GM19240 (cell line): ENCODE measurements at regions not wholly inside any gene's neighbourhood (a gene's known extent, or its start where the extent isn't known, plus 50 kb on each side); places are given as distances from the start of the nearest gene placed in this dataset.
"Not testable (repeated sequence)": the region's sequence is repeated elsewhere in the genome, so short reads cannot be mapped to it uniquely, and the experiment has no call there.

Experiments used
- DNase-seq: peaks from one replicate; pipeline ENCODE4 v3.0.0; 2011; ENCODE audit warnings: low spot score; ENCODE audit not compliant: insufficient read length

DNA sequence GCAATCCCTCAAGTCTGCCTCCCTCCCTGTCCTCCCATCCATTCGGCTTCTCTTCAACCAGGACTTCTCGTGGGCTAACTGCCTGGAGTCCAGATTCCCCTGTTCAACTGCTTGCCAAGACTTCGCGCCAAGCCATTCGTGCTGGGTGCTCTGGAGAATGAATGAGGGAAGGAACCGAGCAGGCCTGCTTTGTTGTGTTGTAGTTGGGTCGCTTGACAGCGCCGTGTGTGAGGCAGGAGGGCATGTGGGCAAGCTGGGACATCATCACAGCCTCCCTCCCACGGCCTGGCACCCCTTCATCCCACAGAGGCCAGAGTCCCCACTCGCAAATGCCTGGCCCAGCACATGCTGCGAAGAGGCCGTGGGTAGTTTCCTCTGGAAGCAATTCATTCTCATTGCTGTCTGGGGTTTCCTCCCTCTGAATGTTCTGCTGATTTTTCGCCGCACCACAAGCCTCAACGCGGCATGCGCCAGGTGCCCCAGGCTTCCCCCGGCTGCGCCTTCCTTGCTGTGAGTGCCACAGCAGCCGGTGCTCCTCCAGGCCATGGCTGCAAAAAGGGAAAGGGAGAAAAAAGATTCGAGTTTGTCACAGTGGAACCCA lies 336.0 kb downstream of the QKI start:
- no peak for DNase-seq

DNA sequence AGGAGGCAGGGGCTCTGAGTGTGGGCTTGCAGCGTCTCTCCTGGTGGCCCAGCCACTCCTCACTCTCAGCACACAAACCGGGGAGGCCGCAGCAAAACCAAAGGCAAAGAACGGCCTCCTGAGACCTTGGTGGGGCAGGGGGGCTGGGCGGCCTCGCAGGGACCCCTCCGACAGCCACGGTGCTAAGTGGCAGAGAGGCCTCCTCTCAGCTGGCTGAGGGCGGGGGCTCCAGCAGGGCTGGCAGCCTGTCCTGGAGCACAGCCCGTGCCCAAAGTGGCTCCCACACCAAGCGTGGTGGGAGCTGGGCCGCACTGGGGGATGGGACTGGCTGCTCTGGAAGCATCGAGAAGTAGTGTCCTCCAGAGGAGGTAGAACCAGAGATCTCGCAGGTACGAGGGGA lies 334.4 kb downstream of the QKI start:
- no peak for DNase-seq

DNA sequence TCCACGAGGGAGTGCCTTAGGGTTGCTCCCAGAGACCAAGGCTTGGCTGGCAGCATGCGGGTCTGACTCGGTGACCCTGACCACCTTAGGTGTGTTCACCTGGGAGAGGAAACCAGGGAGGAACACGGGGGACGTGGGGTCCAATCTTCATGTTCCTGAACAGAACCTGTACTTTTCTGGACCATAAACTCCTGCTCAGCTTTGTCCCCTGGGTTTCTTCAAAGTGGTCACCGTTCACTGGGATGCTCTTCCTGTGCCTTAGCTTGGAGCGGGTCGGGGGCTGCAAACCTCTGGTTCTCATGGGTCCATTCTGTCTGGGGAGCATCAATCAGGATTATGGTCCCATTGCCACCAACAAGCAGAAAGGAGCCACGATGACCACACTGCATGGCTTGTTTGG lies 333.5 kb downstream of the QKI start:
- no peak for DNase-seq

GRCh38 chr6:163747058-163747457 lies 332.5 kb downstream of the QKI start:
- not testable (repeated sequence) for DNase-seq

GRCh38 chr6:163745536-163746400 lies 331.2 kb downstream of the QKI start:
- DNase-seq, result no peak

- no peak for DNase-seq
Measured at GRCh38 chr6:163744256-163744925, 329.9 kb downstream of the QKI start.

DNA sequence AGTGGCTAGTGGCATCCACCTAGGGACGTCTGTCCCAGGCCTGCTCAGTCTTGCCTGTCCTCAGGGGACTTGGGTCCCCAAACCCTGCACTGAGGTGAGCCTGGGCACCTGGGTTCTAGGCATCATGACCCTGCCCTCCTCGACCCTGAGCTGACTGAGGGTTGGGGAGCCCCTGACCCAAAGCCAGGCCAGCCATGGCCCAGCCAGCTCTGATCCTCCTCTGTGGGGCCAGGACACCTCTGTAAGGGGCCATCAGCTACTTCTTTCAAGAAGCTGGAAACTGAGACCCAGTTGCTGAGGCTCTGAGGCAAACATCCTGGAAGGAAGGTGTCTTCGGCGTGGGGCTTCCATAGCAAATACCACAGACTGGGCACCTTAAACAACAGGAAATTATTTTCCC lies 329.3 kb downstream of the QKI start:
- no peak for DNase-seq

GRCh38 chr6:163741743-163742363 lies 327.3 kb downstream of the QKI start:
- DNase-seq, result no peak

DNA sequence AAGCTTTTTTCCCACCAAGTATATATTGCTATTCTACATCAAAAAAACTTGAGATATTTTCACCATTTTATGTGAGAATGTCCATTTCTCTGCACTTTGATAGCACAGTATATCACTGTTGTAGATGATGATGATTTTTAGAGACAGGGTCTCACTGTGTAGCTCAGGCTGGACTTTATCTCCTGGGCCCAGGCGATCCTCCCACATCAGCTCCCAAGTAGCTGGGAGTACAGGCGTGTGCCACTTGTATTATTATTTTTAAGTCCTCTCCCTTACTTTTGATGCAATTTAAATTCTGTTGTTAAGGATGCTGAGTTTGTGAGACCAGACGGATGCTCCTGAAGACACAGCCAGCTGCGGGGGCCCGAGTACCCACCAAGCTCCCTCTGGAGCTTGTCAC lies 326.8 kb downstream of the QKI start:
- DNase-seq, result no peak

DNA sequence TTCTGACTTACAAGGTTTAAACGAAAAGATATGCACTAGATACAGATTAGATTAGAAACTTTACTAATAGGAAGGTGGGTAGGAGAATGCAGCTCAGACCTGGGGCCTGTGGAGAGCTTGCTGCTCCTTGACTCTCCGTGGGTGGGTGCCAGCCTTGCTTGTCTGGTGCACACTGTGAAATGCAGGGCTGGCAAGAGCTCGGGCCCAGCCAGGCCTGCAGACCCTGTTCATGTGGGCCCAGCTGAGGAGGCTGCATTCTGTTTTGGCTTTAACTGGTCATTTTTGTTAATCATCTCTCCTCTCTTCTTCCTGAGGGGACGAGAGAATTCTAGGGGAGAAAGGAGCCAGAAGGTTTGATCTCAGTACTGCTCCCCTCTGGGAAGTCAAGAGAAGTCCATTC lies 325.4 kb downstream of the QKI start:
- no peak for DNase-seq

GRCh38 chr6:163739408-163739725 lies 324.8 kb downstream of the QKI start:
- DNase-seq, result no peak

DNA sequence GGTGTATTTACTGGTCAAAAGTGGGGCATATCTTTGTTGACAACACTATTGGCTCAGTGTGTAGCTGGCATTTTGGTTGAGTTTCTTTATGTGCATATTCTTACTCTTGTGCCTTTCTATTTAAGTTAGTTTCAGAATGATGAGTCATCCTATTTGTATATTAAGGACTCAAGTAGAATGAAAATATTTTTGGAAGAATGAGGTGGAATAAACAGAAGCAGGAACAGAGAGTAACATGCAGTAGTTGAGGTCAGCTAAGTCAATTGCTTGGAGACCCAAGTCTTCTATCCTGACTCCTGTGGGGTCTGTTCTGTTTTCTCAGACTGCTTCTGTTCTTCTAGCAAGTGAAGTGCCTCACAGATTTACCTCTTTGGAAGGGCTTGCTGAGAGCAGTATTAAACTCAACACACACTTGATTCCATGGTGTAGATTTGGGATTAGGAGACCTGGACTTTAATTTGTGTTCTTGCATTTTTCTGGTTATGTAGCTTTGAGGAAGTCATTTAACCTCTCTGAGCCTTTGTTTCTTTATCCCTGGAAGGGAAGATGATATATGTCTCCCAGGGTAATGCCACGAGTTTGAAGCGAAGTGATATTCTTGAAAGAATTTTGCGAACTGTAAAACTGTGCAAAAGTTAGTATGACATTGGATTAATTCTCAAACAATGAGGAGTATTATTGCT lies 324.3 kb downstream of the QKI start:
- DNase-seq, result no peak

- DNase-seq, result no peak
Measured at GRCh38 chr6:163738304-163738703, 323.8 kb downstream of the QKI start.

GRCh38 chr6:163735076-163735475 lies 320.6 kb downstream of the QKI start:
- DNase-seq, result no peak

DNA sequence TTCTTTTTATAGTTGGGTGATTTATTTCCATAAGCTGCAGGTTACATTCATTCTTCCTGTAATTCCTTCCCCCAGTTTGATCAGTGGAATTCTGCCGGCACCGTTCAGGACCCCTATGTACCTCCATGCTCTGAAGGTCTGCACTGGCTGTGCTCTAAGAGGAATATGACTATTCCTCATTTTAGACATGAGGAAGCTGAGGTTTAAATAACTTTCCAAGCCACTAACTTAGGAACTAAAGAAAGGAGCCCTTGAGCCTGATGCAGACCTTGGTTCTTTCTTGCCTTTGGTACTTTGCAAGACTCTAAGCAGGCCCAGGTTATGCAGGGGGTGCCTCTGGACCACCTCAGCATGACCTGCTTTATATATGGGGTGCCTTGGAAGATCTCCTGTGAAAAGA lies 318.5 kb downstream of the QKI start:
- no peak for DNase-seq

GRCh38 chr6:163732479-163732878 lies 318.0 kb downstream of the QKI start:
- no peak for DNase-seq

- DNase-seq, result not testable (repeated sequence)
Measured at GRCh38 chr6:163732014-163732351, 317.5 kb downstream of the QKI start.

- DNase-seq, result no peak
Measured at GRCh38 chr6:163731215-163732013, 316.9 kb downstream of the QKI start.

GRCh38 chr6:163730246-163731210 lies 316.0 kb downstream of the QKI start:
- DNase-seq, result no peak
